Liver (tissue), 8 donors: ENCODE measurements at regions not wholly inside any gene's neighbourhood (a gene's known extent, or its start where the extent isn't known, plus 50 kb on each side); places are given as distances from the start of the nearest gene placed in this dataset.

Experiments
- DNase-seq: peaks from one replicate; pipeline ENCODE4 v3.0.0-alpha.2; 2017; ENCODE audit warnings: low spot score
- H3K27ac ChIP-seq, 2 donors: one replicate each; pipeline ENCODE4 v1.7.0; 2013; ENCODE audit warnings: inconsistent platforms in 2 of 2, low read length in 2 of 2, control low read depth in 1 of 2, low read depth in 1 of 2, mild to moderate bottlenecking in 1 of 2
- H3K27me3 ChIP-seq, 4 donors: one replicate each; pipeline versions ENCODE4 v1.6.1 to v1.7.0; 2013; ENCODE audit warnings: low read length in 3 of 4, inconsistent platforms in 1 of 4, mild to moderate bottlenecking in 1 of 4, moderate library complexity in 1 of 4; ENCODE audit not compliant: control insufficient read depth in 4 of 4, insufficient read depth in 4 of 4
- H3K36me3 ChIP-seq, 4 donors: one replicate each; pipeline versions ENCODE4 v1.6.1 to v1.7.0; 2013; ENCODE audit warnings: low read length in 3 of 4, mild to moderate bottlenecking in 3 of 4, low read depth in 1 of 4, moderate library complexity in 1 of 4; ENCODE audit not compliant: control insufficient read depth in 4 of 4, insufficient read depth in 3 of 4
- H3K4me1 ChIP-seq, 4 donors: one replicate each; pipeline versions ENCODE4 v1.6.1 to v1.7.0; 2013; ENCODE audit warnings: low read length in 3 of 4, mild to moderate bottlenecking in 3 of 4, moderate library complexity in 1 of 4; ENCODE audit not compliant: control insufficient read depth in 4 of 4, insufficient read depth in 4 of 4
- H3K4me3 ChIP-seq, 3 donors: one replicate each; pipeline versions ENCODE4 v1.6.1 to v1.7.0; 2013; ENCODE audit warnings: low read length in 3 of 3, control low read depth in 1 of 3, low read depth in 1 of 3, mild to moderate bottlenecking in 1 of 3
- H3K9ac ChIP-seq, 2 donors: one replicate each; pipeline ENCODE4 v1.7.0; 2013; ENCODE audit warnings: low read length in 2 of 2, mild to moderate bottlenecking in 2 of 2, moderate library complexity in 2 of 2, control low read depth in 1 of 2, low read depth in 1 of 2
- H3K9me3 ChIP-seq, 4 donors: one replicate each; pipeline versions ENCODE4 v1.6.1 to v1.7.0; 2013; ENCODE audit warnings: low read length in 3 of 4; ENCODE audit not compliant: control insufficient read depth in 4 of 4
- ATF3 ChIP-seq: IDR thresholded peaks from 2 replicates; pipeline ENCODE4 v1.6.1; 2016; ENCODE audit warnings: antibody characterized with exemption
- CTCF ChIP-seq: fragments of 150-350 bp; IDR thresholded peaks from 2 replicates; pipeline ENCODE4 v1.5.1; 2017; ENCODE audit warnings: improper control_type of control experiment, low read depth, low read length; ENCODE audit not compliant: missing input control
- EGR1 ChIP-seq, 2 donors: IDR thresholded peaks; 2 replicates each; pipeline ENCODE4 v1.6.1; 2016 to 2018; ENCODE audit warnings: antibody characterized with exemption in 2 of 2, low read depth in 2 of 2
- FOXA1 ChIP-seq: IDR thresholded peaks from 2 replicates; pipeline ENCODE4 v1.6.1; 2016; ENCODE audit warnings: antibody characterized with exemption
- FOXA2 ChIP-seq: IDR thresholded peaks from 2 replicates; pipeline ENCODE4 v1.6.1; 2016; ENCODE audit warnings: antibody characterized with exemption
- GABPA ChIP-seq, 2 donors: IDR thresholded peaks in 1 of 2; conservative IDR thresholded peaks in 1 of 2; 2 replicates each; pipeline ENCODE4 v1.6.1; 2016; ENCODE audit warnings: antibody characterized with exemption in 2 of 2, mild to moderate bottlenecking in 1 of 2, moderate library complexity in 1 of 2
- HNF4A ChIP-seq, 2 donors: conservative IDR thresholded peaks; 2 replicates each; pipeline ENCODE4 v1.6.1; 2016; ENCODE audit warnings: antibody characterized with exemption in 2 of 2, mild to moderate bottlenecking in 2 of 2
- HNF4G ChIP-seq: IDR thresholded peaks from 2 replicates; pipeline ENCODE4 v1.6.1; 2016; ENCODE audit warnings: antibody characterized with exemption
- JUND ChIP-seq, 2 donors: IDR thresholded peaks; 2 replicates each; pipeline ENCODE4 v1.6.1; 2016; ENCODE audit warnings: antibody characterized with exemption in 2 of 2
- NR2F2 ChIP-seq: IDR thresholded peaks from 2 replicates; pipeline ENCODE4 v1.6.1; 2016; ENCODE audit warnings: antibody characterized with exemption
- RAD21 ChIP-seq, 2 donors: IDR thresholded peaks; 2 replicates each; pipeline ENCODE4 v1.6.1; 2016; ENCODE audit warnings: antibody characterized with exemption in 2 of 2, mild to moderate bottlenecking in 2 of 2
- REST ChIP-seq: IDR thresholded peaks from 2 replicates; pipeline ENCODE4 v1.6.1; 2016; ENCODE audit warnings: antibody characterized with exemption, mild to moderate bottlenecking
- RXRA ChIP-seq, 2 donors: IDR thresholded peaks; 2 replicates each; pipeline ENCODE4 v1.6.1; 2017 to 2018; ENCODE audit warnings: antibody characterized with exemption in 2 of 2, mild to moderate bottlenecking in 1 of 2
- SP1 ChIP-seq: IDR thresholded peaks from 2 replicates; pipeline ENCODE4 v1.6.1; 2018; ENCODE audit warnings: antibody characterized with exemption, mild to moderate bottlenecking
- TAF1 ChIP-seq: conservative IDR thresholded peaks from 2 replicates; pipeline ENCODE4 v1.6.1; 2016; ENCODE audit warnings: antibody characterized with exemption, mild to moderate bottlenecking
- YY1 ChIP-seq: IDR thresholded peaks from 2 replicates; pipeline ENCODE4 v1.6.1; 2016; ENCODE audit warnings: antibody characterized with exemption, mild to moderate bottlenecking
- WGBS: extraction: QIAGEN DNeasy Blood & Tissue Kit; methylation state at CpG from one replicate; pipeline ENCODE4 v1.1.7; 2013; 5-methylcytosine and 5-hydroxymethylcytosine counted together
- TF ChIP-seq, protein P1 (sequence below): IDR thresholded peaks from 2 replicates; pipeline ENCODE4 v1.6.1; 2016; ENCODE audit warnings: antibody characterized with exemption
- TF ChIP-seq, protein P2 (sequence below): IDR thresholded peaks from 2 replicates; pipeline ENCODE4 v1.6.1; 2016; ENCODE audit warnings: antibody characterized with exemption
- donor health status: healthy.
- donor health status: healthy.
- donor health status: healthy.
- donor health status: healthy.
- donor health status: healthy.

DNA sequence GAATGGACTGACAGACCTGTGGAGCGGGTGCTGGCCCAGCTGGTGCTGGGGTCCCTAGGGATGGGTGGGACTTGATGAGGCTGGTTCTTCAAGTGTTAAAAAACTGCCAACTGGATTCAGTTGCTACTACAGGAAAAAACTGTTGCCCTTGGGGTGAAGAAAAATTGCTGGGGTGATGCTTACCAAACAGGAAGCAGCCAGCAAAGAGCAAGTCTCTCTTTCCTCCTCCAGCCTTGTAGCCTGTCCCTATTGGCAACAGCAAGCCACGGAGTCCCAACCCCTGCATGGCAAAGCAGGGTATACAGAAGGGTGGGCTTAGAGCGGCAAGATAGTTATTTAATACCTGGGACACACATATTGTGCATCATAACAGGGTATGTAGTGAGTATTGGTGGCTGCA is 60.1 kb upstream of the ATP8A1 start:
- no peak for TF ChIP-seq YY1
- TF ChIP-seq EGR1 (IDR thresholded peaks at IDR 0.05; ENCODE audit: low read depth in 2 of 2), result no peak
- H3K27ac ChIP-seq, result no peak overlapping the region
- WGBS, result 67% methylated on average over 3 of the region's 3 CpGs
- H3K4me1 ChIP-seq, result no peaks in the 10 kb centered on the region
- H3K9ac ChIP-seq, result no peak overlapping the region
- no peaks in the 10 kb centered on the region for H3K9me3 ChIP-seq
- H3K27me3 ChIP-seq, result no peaks in the 10 kb centered on the region
- H3K4me3 ChIP-seq, result no peak overlapping the region
- no peak for DNase-seq
- no peaks in the 10 kb centered on the region for H3K36me3 ChIP-seq

- Histone ChIP-seq H3K27me3 (peaks cover 0 to 2% (median 0%) of the 10 kb centered on the region in 4 donors), H3K27ac (no peak overlapping the region), H3K36me3 (no peaks in the 10 kb centered on the region), H3K4me1 (no peaks in the 10 kb centered on the region), H3K9ac (no peak overlapping the region), H3K9me3 (no peaks in the 10 kb centered on the region), H3K4me3 (no peak overlapping the region)
- no peak for DNase-seq
- 74% methylated on average over 6 of the region's 6 CpGs for WGBS
- no peak for TF ChIP-seq HNF4A (conservative IDR thresholded peaks at IDR 0.05)
- no peak for TF ChIP-seq JUND (IDR thresholded peaks at IDR 0.05)
- TF ChIP-seq GABPA (IDR thresholded peaks at IDR 0.05 in 1 of 2, conservative IDR thresholded peaks at IDR 0.05 in 1 of 2), result no peak
- TF ChIP-seq RXRA (IDR thresholded peaks at IDR 0.05), result no peak
- no peak for TF ChIP-seq HNF4G
- TF ChIP-seq TAF1, result no peak
- TF ChIP-seq FOXA2, result no peak
- no peak for TF ChIP-seq REST
- TF ChIP-seq NR2F2, result no peak
- TF ChIP-seq FOXA1, result no peak
- TF ChIP-seq ATF3, result no peak
- TF ChIP-seq CTCF, result no peak
- TF ChIP-seq RAD21 (IDR thresholded peaks at IDR 0.05), result no peak
- TF ChIP-seq YY1, result no peak
- TF ChIP-seq, protein P1, sequence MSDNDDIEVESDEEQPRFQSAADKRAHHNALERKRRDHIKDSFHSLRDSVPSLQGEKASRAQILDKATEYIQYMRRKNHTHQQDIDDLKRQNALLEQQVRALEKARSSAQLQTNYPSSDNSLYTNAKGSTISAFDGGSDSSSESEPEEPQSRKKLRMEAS, result no peak
- no peak for TF ChIP-seq EGR1 (IDR thresholded peaks at IDR 0.05; ENCODE audit: low read depth in 2 of 2)
- no peak for TF ChIP-seq SP1
- TF ChIP-seq, protein P2, sequence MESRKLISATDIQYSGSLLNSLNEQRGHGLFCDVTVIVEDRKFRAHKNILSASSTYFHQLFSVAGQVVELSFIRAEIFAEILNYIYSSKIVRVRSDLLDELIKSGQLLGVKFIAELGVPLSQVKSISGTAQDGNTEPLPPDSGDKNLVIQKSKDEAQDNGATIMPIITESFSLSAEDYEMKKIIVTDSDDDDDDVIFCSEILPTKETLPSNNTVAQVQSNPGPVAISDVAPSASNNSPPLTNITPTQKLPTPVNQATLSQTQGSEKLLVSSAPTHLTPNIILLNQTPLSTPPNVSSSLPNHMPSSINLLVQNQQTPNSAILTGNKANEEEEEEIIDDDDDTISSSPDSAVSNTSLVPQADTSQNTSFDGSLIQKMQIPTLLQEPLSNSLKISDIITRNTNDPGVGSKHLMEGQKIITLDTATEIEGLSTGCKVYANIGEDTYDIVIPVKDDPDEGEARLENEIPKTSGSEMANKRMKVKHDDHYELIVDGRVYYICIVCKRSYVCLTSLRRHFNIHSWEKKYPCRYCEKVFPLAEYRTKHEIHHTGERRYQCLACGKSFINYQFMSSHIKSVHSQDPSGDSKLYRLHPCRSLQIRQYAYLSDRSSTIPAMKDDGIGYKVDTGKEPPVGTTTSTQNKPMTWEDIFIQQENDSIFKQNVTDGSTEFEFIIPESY, result no peak
Measured at GRCh38 chr4:42715807-42716482, 59.0 kb upstream of the ATP8A1 start.
